Testis (tissue), 2 donors: ENCODE measurements at regions not wholly inside any gene's neighbourhood (a gene's known extent, or its start where the extent isn't known, plus 50 kb on each side); places are given as distances from the start of the nearest gene placed in this dataset.

ENCODE experiments used
- DNase-seq: peaks from one replicate; pipeline ENCODE4 v3.0.0-alpha.2; 2019
- H3K27ac ChIP-seq, 2 donors: fragments of 200-600 bp; sonication (generic); one replicate each; pipeline ENCODE4 v1.5.1; 2019
- H3K27me3 ChIP-seq: fragments of 200-600 bp; sonication (generic); one replicate; pipeline ENCODE4 v1.5.1; 2019
- H3K36me3 ChIP-seq: fragments of 200-600 bp; sonication (generic); one replicate; pipeline ENCODE4 v1.5.1; 2017; ENCODE audit warnings: low read depth; ENCODE audit errors: missing control alignments
- H3K4me1 ChIP-seq: fragments of 200-600 bp; sonication (generic); one replicate; pipeline ENCODE4 v1.5.1; 2019
- H3K4me3 ChIP-seq, 2 donors: fragments of 200-600 bp; sonication (generic); one replicate each; pipeline ENCODE4 v1.5.1; 2017 to 2019
- H3K9me3 ChIP-seq: fragments of 200-600 bp; sonication (generic); one replicate; pipeline ENCODE4 v1.5.1; 2017
- CTCF ChIP-seq, 3 experiments: fragments of 450-650 bp in 2 of 3; fragments of 200-600 bp in 1 of 3; sonication (generic) in 1 of 3; IDR thresholded peaks; one replicate each; pipeline ENCODE4 v1.5.1; 2016 to 2019; ENCODE audit warnings: antibody characterized with exemption in 3 of 3, mild to moderate bottlenecking in 2 of 3, moderate library complexity in 1 of 3
- POLR2A ChIP-seq: fragments of 450-650 bp; IDR thresholded peaks from one replicate; pipeline ENCODE4 v1.6.1; 2017; ENCODE audit warnings: antibody characterized with exemption, mild to moderate bottlenecking, moderate library complexity
- WGBS, 2 donors: methylation state at CpG; one replicate each; pipeline ENCODE4 v1.1.5; 2018; 5-methylcytosine and 5-hydroxymethylcytosine counted together
- intact Hi-C: fragments of 100-400 bp; cut with DNase I; formaldehyde crosslinking; loops from one replicate; pipeline ENCODE4 v1.15.1; 2023; ENCODE audit warnings: low total_unique reads

- intact Hi-C loops: no loop called here
- 91 to 93% methylated on average over 3 of the region's 3 CpGs for WGBS, 2 donors
- DNase-seq: no peak
Measured at GRCh38 chr10:14414901-14415300, 84.2 kb upstream of the FRMD4A start.

GRCh38 chr10:14413523-14413922 is 82.8 kb upstream of the FRMD4A start:
- Histone ChIP-seq H3K4me1 (no peaks in the 10 kb centered on the region), H3K9me3 (no peaks in the 10 kb centered on the region), H3K4me3 (no peak overlapping the region), H3K27ac (no peak overlapping the region), H3K27me3 (no peaks in the 10 kb centered on the region), H3K36me3 (no peaks in the 10 kb centered on the region)
- TF ChIP-seq CTCF (IDR thresholded peaks at IDR 0.05): no peak
- TF ChIP-seq POLR2A: no peak
- no peak for DNase-seq
- intact Hi-C loops: no loop called here
- 80 to 86% methylated on average over 5 of the region's 5 CpGs for WGBS, 2 donors

More at GRCh38 chr10:14414901-14415300, 84.2 kb upstream of the FRMD4A start:
- Histone ChIP-seq H3K27me3 (no peaks in the 10 kb centered on the region), H3K4me3 (no peak overlapping the region), H3K36me3 (no peaks in the 10 kb centered on the region), H3K9me3 (no peaks in the 10 kb centered on the region), H3K27ac (no peak overlapping the region), H3K4me1 (no peaks in the 10 kb centered on the region)
- TF ChIP-seq POLR2A (no peak), CTCF (IDR thresholded peaks at IDR 0.05) (no peak)

- H3K4me3 ChIP-seq: no peak overlapping the region
- WGBS, 2 donors: 33 to 53% methylated on average over 2 of the region's 2 CpGs
Measured at GRCh38 chr10:14412624-14413023, 81.9 kb upstream of the FRMD4A start.

GRCh38 chr10:14409856-14410458 is 79.2 kb upstream of the FRMD4A start:
- no peaks in the 10 kb centered on the region for H3K4me1 ChIP-seq
- no peak overlapping the region for H3K27ac ChIP-seq
- no peaks in the 10 kb centered on the region for H3K9me3 ChIP-seq
- WGBS, 2 donors: 87 to 91% methylated on average over 3 of the region's 3 CpGs
- TF ChIP-seq POLR2A: no peak
- no peak for TF ChIP-seq CTCF (IDR thresholded peaks at IDR 0.05)
- DNase-seq: no peak
- no peaks in the 10 kb centered on the region for H3K27me3 ChIP-seq
- no peaks in the 10 kb centered on the region for H3K36me3 ChIP-seq
- intact Hi-C loops: no loop called here
- H3K4me3 ChIP-seq: no peak overlapping the region

More at GRCh38 chr10:14412624-14413023, 81.9 kb upstream of the FRMD4A start:
- no peak overlapping the region for H3K27ac ChIP-seq
- no peak for TF ChIP-seq CTCF (IDR thresholded peaks at IDR 0.05)
- no peak for TF ChIP-seq POLR2A
- no peaks in the 10 kb centered on the region for H3K4me1 ChIP-seq
- H3K36me3 ChIP-seq: no peaks in the 10 kb centered on the region
- H3K9me3 ChIP-seq: no peaks in the 10 kb centered on the region
- no peak for DNase-seq
- no peaks in the 10 kb centered on the region for H3K27me3 ChIP-seq
- intact Hi-C loops: no loop called here

GRCh38 chr10:14409247-14409646 is 78.5 kb upstream of the FRMD4A start:
- WGBS, 2 donors: 90 to 92% methylated on average over 4 of the region's 4 CpGs
- intact Hi-C loops: no loop called here
- Histone ChIP-seq H3K27me3 (no peaks in the 10 kb centered on the region), H3K4me3 (no peak overlapping the region), H3K27ac (no peak overlapping the region), H3K9me3 (no peaks in the 10 kb centered on the region), H3K36me3 (no peaks in the 10 kb centered on the region), H3K4me1 (no peaks in the 10 kb centered on the region)
- no peak for DNase-seq
- TF ChIP-seq CTCF (IDR thresholded peaks at IDR 0.05) (no peak), POLR2A (no peak)
